Common myeloid progenitor, CD34-positive (primary cell): ENCODE measurements at regions not wholly inside any gene's neighbourhood (a gene's known extent, or its start where the extent isn't known, plus 50 kb on each side); places are given as distances from the start of the nearest gene placed in this dataset.

ENCODE experiments used
- CTCF ChIA-PET: fragments of 350-600 bp; sonication (Branson Sonifier 250); formaldehyde crosslinking; loops from one replicate; lab custom pipeline; 2021; ENCODE audit warnings: antibody characterized with exemption; lab: Charles Lee
- POLR2A ChIA-PET: fragments of 350-600 bp; sonication (Branson Sonifier 250); formaldehyde crosslinking; loops from one replicate; lab custom pipeline; 2021; ENCODE audit warnings: antibody characterized with exemption; lab: Charles Lee
- DNase-seq, 3 donors: peaks; one replicate each; pipeline versions ENCODE4 v3.0.0 to v3.0.0-alpha.2; 2013
- H3K27ac ChIP-seq, 2 experiments: 1 replicate in 1 of 2; 2 replicates in 1 of 2; pipeline ENCODE4 v1.7.0; 2013; ENCODE audit warnings: inconsistent platforms in 2 of 2, low read length in 2 of 2, mild to moderate bottlenecking in 2 of 2, low read depth in 1 of 2, moderate library complexity in 1 of 2; ENCODE audit not compliant: severe bottlenecking in 2 of 2, insufficient read depth in 1 of 2, poor library complexity in 1 of 2
- H3K27me3 ChIP-seq, 5 experiments: replicated peaks in 2 of 5; 1 replicate in 3 of 5; 2 replicates in 2 of 5; pipeline versions ENCODE4 v1.6.1 to v1.7.0; 2013; ENCODE audit warnings: low read length in 4 of 5, mild to moderate bottlenecking in 2 of 5, moderate library complexity in 2 of 5, inconsistent platforms in 1 of 5; ENCODE audit not compliant: insufficient read depth in 5 of 5, control insufficient read depth in 4 of 5
- H3K36me3 ChIP-seq, 4 experiments: 1 replicate in 2 of 4; 2 replicates in 2 of 4; pipeline versions ENCODE4 v1.6.1 to v1.7.0; 2013; ENCODE audit warnings: low read length in 3 of 4, control low read depth in 1 of 4, mild to moderate bottlenecking in 1 of 4; ENCODE audit not compliant: control insufficient read depth in 4 of 4, insufficient read depth in 4 of 4
- H3K4me1 ChIP-seq, 4 experiments: 1 replicate in 3 of 4; 2 replicates in 1 of 4; pipeline versions ENCODE4 v1.6.1 to v1.7.1; 2013; ENCODE audit warnings: low read length in 3 of 4, mild to moderate bottlenecking in 3 of 4, control low read depth in 1 of 4, inconsistent platforms in 1 of 4, moderate library complexity in 1 of 4; ENCODE audit not compliant: control insufficient read depth in 4 of 4, insufficient read depth in 4 of 4; ENCODE audit errors: control extremely low read depth in 1 of 4
- H3K4me3 ChIP-seq, 7 experiments: 1 replicate in 4 of 7; 2 replicates in 3 of 7; pipeline versions ENCODE4 v1.5.1 to v1.7.0; 2013; ENCODE audit warnings: mild to moderate bottlenecking in 7 of 7, low read length in 6 of 7, moderate library complexity in 6 of 7, inconsistent platforms in 2 of 7, low read depth in 2 of 7, control low read depth in 1 of 7; ENCODE audit not compliant: insufficient read depth in 4 of 7, control insufficient read depth in 1 of 7; ENCODE audit errors: extremely low read depth in 1 of 7
- H3K9me3 ChIP-seq, 5 experiments: 1 replicate in 4 of 5; 2 replicates in 1 of 5; pipeline versions ENCODE4 v1.6.1 to v1.7.1; 2013; ENCODE audit warnings: low read length in 4 of 5, mild to moderate bottlenecking in 2 of 5, inconsistent platforms in 1 of 5, low read depth in 1 of 5, moderate library complexity in 1 of 5; ENCODE audit not compliant: control insufficient read depth in 4 of 5, insufficient read depth in 2 of 5; ENCODE audit errors: control extremely low read depth in 1 of 5
- WGBS: methylation state at CpG from one replicate; pipeline ENCODE4 v1.1.5; 2013; ENCODE audit not compliant: insufficient coverage; 5-methylcytosine and 5-hydroxymethylcytosine counted together

- no peak overlapping the region for H3K27ac ChIP-seq
- H3K27me3 ChIP-seq: peaks cover 0 to 2% (median 0%) of the 10 kb centered on the region in 5 experiments
- no peak overlapping the region for H3K4me3 ChIP-seq
- ChIA-PET CTCF (no interaction called here), POLR2A (no interaction called here)
- no peaks in the 10 kb centered on the region for H3K36me3 ChIP-seq
- no peaks in the 10 kb centered on the region for H3K9me3 ChIP-seq
- no peaks in the 10 kb centered on the region for H3K4me1 ChIP-seq
- no CpG with 5 or more reads among the region's 2 CpGs for WGBS
- DNase-seq: no peak
Observed at GRCh38 chrX:42704454-42704853, 73.5 kb downstream of the PPP1R2C start.

- ChIA-PET POLR2A (no interaction called here), CTCF (no interaction called here)
- Histone ChIP-seq H3K27me3 (peaks cover 0 to 2% (median 0%) of the 10 kb centered on the region in 5 experiments), H3K4me3 (no peak overlapping the region), H3K36me3 (no peaks in the 10 kb centered on the region), H3K27ac (no peak overlapping the region), H3K4me1 (no peaks in the 10 kb centered on the region), H3K9me3 (no peaks in the 10 kb centered on the region)
- DNase-seq: no peak
- WGBS: 40% methylated on average over 1 of the region's 3 CpGs
Observed at GRCh38 chrX:42697544-42697943, 80.4 kb downstream of the PPP1R2C start.

GRCh38 chrX:42696536-42697124 is 81.3 kb downstream of the PPP1R2C start:
- Histone ChIP-seq H3K4me1 (no peaks in the 10 kb centered on the region), H3K27ac (no peak overlapping the region), H3K9me3 (no peaks in the 10 kb centered on the region), H3K27me3 (peaks cover 0 to 2% (median 0%) of the 10 kb centered on the region in 5 experiments), H3K4me3 (no peak overlapping the region), H3K36me3 (no peaks in the 10 kb centered on the region)
- 93% methylated on average over 3 of the region's 3 CpGs for WGBS
- POLR2A ChIA-PET: no interaction called here
- CTCF ChIA-PET: no interaction called here
- no peak for DNase-seq

GRCh38 chrX:42695800-42696358 is 82.1 kb downstream of the PPP1R2C start:
- H3K9me3 ChIP-seq: no peaks in the 10 kb centered on the region
- H3K27me3 ChIP-seq: peaks cover 0 to 2% (median 0%) of the 10 kb centered on the region in 5 experiments
- ChIA-PET POLR2A (no interaction called here), CTCF (no interaction called here)
- H3K4me3 ChIP-seq: no peak overlapping the region
- no peak overlapping the region for H3K27ac ChIP-seq
- H3K4me1 ChIP-seq: no peaks in the 10 kb centered on the region
- no peaks in the 10 kb centered on the region for H3K36me3 ChIP-seq
- 87% methylated on average over 4 of the region's 4 CpGs for WGBS
- DNase-seq: no peak

- Histone ChIP-seq H3K36me3 (no peaks in the 10 kb centered on the region), H3K9me3 (no peaks in the 10 kb centered on the region), H3K4me3 (no peak overlapping the region), H3K27me3 (no peaks in the 10 kb centered on the region), H3K27ac (no peak overlapping the region), H3K4me1 (no peaks in the 10 kb centered on the region)
- 57% methylated on average over 1 of the region's 1 CpG for WGBS
- POLR2A ChIA-PET: no interaction called here
- CTCF ChIA-PET: no interaction called here
- DNase-seq: peak in 1 of 3 donors; percentile 6
Observed at GRCh38 chrX:42694260-42694815, 83.6 kb downstream of the PPP1R2C start.

GRCh38 chrX:42691196-42691595 is 86.8 kb downstream of the PPP1R2C start:
- POLR2A ChIA-PET: no interaction called here
- H3K27ac ChIP-seq: no peak overlapping the region
- no peak overlapping the region for H3K4me3 ChIP-seq
- CTCF ChIA-PET: no interaction called here
- 80% methylated on average over 1 of the region's 1 CpG for WGBS
- no peaks in the 10 kb centered on the region for H3K9me3 ChIP-seq
- no peaks in the 10 kb centered on the region for H3K27me3 ChIP-seq
- H3K4me1 ChIP-seq: no peaks in the 10 kb centered on the region
- H3K36me3 ChIP-seq: no peaks in the 10 kb centered on the region
- DNase-seq: no peak

GRCh38 chrX:42686706-42687105 is 91.3 kb downstream of the PPP1R2C start:
- no peaks in the 10 kb centered on the region for H3K9me3 ChIP-seq
- no peaks in the 10 kb centered on the region for H3K36me3 ChIP-seq
- ChIA-PET CTCF (no interaction called here), POLR2A (no interaction called here)
- 88% methylated on average over 1 of the region's 2 CpGs for WGBS
- no peak overlapping the region for H3K27ac ChIP-seq
- H3K4me1 ChIP-seq: no peaks in the 10 kb centered on the region
- no peak overlapping the region for H3K4me3 ChIP-seq
- no peaks in the 10 kb centered on the region for H3K27me3 ChIP-seq
- DNase-seq: no peak
